Fibroblast of peridontal ligament (primary cell): ENCODE measurements at regions not wholly inside any gene's neighbourhood (a gene's known extent, or its start where the extent isn't known, plus 50 kb on each side); places are given as distances from the start of the nearest gene placed in this dataset.
"Not testable (repeated sequence)": the region's sequence is repeated elsewhere in the genome, so short reads cannot be mapped to it uniquely, and the experiment has no call there.

Source experiments
- DNase-seq: peaks from one replicate; pipeline ENCODE4 v3.0.0-alpha.2; 2010; ENCODE audit errors: extremely low read depth

GRCh38 chr10:9023206-9023605 lies 968.7 kb downstream of the GATA3 start:
- DNase-seq, result no peak

DNA sequence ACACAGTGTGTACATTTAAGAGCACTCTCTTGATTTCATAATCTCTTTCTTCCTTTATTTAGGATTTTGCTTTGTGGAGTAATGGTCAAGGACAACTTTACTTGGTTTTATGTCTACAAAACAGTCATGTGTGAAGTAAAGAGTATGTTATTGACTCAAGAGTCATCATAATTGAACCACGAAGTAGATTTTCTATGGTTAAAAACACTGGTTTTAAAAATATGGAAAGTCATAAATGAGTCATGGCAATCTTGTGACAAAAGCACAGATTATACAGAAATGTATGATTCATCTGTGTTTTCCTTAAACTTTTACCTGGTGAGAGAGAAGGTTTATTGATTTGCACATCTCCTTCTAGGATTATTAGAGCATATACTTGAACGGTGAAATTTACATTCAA lies 969.7 kb downstream of the GATA3 start:
- no peak for DNase-seq

GRCh38 chr10:9028231-9028630 lies 973.7 kb downstream of the GATA3 start:
- DNase-seq, result no peak

DNA sequence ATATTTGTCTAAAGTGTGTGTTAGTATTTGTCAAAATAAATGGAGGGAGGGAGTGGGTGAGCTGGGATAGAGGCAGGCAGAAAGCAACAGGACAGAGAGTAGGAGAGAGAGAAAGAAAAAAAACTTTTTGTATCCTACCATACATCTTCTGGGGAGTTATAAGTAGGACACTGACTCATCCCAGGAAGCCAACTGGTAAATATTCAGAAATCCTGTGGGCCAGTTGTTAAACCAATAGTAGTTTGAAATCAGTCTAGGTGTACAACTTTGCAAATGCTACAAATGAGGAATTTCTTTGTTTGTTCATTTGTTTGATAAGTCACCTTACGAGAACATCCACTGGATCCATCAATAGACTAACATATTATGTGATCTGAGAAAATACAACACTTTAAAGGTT lies 980.9 kb downstream of the GATA3 start:
- no peak for DNase-seq

DNA sequence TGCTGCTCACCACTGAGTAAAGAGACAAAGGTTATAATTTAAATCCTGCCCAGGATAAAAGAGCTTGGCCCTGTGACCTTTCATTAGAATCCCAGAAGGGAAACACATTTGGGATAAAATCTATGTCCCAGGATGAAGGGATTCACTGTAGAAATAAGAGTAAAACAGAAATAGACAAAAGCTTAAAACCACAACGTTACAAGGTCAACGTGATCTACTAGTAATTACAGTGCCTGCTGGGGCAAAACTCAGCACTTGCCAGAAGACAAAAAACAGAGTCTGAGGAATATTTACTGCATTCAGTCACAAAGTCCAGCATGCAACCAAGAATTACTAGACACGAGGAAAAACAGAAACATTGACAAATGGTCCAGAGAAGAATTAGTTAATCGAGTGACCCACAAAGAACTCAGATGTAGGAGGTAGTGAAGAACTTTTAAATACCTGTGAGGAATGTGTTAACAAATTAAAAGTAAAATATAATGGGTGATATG lies 982.3 kb downstream of the GATA3 start:
- DNase-seq, result no peak

- DNase-seq, result no peak
Observed at GRCh38 chr10:9038146-9038714, 983.7 kb downstream of the GATA3 start.

- no peak for DNase-seq
Observed at GRCh38 chr10:9043466-9043865, 989.0 kb downstream of the GATA3 start.

DNA sequence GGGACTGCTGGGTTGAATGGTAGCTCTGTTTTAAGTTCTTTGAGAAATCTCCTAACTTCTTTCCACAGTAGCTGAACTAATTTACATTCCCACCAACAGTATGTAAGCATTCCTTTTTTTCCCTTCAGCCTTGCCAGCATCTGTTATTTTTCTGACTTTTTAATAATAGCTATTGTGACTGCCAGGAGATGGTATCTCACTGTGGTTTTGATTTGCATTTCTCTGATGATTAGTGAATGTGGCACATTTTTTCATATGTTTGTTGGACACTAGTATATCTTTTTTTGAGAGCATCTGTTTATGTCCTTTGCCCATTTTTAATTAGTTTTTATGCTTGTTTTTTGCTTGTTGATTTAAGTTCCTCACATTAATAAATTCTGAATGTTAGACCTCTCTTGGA lies 990.8 kb downstream of the GATA3 start:
- DNase-seq, result no peak

DNA sequence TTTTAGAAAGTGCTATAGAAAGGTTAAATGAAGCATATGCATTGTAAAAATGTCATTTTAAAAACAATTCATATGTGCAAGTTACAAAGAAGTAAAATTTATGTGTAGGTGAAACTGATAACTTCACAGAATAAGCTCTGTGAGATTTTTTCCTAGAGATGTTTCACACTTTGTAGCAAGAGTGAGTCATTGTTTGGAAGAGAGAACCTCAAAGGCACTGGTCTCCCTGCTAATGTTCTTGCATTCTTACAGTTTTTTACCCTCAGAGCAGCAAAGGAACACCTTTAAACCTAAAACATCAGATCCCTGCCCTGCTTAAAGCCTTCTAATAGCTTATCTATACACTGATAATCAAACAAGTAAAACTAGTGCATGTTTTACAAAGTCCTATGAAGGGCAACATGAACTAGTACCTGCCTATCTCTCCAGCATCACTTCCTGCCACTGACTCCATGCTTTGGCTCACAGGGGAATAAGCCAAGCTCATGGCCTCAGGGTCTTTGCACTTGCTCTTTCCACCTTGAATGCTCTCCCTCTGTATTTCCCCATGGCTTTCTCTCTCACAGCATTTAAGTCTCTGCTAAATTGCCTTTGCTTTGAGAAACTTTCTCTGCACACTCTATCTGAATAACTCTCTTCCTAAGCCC lies 997.0 kb downstream of the GATA3 start:
- DNase-seq, result no peak

DNA sequence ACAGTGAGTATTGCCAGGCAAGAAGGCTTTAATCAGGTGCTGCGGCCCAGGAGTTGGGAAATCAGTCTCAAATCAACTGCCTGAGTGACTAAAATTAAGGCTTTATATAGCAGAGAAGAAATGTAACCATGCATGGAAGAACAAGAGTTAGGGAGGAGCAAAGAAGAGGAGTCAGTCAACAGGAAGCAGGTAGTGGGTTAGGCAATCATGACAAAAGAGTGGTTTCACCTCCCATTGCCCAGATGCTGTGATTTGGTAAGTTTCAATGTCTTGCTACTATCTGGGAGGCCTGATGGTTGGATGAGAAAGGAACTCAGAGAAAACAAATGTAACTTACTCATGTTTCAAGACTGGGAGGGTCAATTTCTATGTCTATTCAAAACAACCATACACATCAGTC lies 998.3 kb downstream of the GATA3 start:
- no peak for DNase-seq

- no peak for DNase-seq
Observed at GRCh38 chr10:9056521-9056920, 1002.0 kb downstream of the GATA3 start.

GRCh38 chr10:9057293-9057692 lies 1002.8 kb downstream of the GATA3 start:
- DNase-seq, result not testable (repeated sequence)

DNA sequence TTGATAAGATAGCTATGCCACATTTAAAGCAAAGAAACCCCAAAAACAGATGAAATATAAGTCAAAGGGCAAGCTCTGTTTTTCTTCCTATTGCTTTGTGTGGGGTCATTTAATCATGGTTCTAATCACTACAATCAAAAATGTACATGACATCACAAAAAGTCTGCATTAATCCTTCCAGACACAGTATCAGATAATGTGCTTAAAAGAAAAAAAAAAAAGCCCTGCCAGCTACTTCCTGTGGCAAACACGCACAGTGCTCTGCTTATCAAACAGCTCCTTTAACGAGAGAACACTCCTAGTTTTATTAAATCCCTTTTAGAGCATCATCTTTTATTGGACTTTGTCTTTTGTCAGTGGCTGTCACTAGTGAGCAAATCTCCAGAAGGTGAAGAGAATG lies 1005.8 kb downstream of the GATA3 start:
- DNase-seq, result no peak

- no peak for DNase-seq
Observed at GRCh38 chr10:9061871-9062270, 1007.4 kb downstream of the GATA3 start.

- DNase-seq, result no peak
Observed at GRCh38 chr10:9066152-9066551, 1011.7 kb downstream of the GATA3 start.

DNA sequence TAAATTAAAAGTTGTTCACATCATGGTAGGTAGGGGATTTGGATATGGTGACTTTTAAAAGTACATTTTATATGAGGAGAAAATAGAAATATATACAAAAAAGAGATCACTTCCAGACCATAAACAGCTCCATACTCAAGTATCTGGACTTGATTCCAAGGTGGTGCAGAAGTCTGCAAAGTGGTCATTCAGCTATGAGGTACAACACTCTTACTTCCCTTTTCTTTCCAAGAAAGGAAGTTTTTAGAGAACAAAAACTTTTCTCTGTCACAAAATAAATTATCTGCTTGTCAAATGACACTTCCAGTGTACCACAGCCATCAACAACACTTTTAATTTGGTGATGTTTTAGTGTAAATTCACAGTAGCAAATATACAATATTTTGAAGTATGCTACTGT lies 1013.5 kb downstream of the GATA3 start:
- DNase-seq, result no peak

GRCh38 chr10:9069136-9069535 lies 1014.6 kb downstream of the GATA3 start:
- no peak for DNase-seq

DNA sequence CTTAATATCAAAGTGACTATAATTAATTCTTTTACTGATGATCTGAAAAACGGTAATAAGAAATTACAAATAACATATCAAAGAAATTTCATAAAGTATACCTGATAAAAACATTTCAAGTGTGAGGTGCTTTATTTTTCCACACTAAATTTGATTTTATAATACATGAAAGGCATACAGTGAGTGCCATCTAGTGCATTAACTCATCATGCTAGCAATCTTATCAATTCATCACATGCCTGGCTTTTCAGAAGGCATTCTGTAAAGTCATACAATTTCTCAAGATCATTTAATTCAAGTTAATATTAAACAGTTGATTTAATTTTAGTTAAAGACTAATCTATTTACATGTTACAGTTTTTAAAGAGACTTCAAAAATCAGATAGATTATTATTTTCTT lies 1020.9 kb downstream of the GATA3 start:
- DNase-seq, result no peak

DNA sequence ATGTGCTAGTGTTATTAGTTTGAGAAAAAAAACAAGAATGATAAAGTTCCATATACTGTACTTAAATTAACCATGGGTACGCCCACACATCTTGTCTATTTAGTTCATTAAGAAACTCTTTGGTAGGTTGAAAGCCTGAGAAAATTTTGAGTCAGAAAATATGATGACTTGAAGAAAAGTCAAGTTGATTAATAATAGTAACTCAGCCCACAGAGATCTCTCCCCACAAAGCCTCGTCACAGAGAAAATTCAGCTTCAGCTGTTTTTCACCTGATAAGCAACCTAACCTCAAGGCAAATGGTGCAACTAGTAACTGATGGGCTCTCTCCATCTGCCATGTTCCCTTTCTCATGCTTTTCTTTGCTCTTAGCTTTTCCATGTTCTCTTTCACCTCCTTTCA lies 1021.6 kb downstream of the GATA3 start:
- DNase-seq, result no peak

DNA sequence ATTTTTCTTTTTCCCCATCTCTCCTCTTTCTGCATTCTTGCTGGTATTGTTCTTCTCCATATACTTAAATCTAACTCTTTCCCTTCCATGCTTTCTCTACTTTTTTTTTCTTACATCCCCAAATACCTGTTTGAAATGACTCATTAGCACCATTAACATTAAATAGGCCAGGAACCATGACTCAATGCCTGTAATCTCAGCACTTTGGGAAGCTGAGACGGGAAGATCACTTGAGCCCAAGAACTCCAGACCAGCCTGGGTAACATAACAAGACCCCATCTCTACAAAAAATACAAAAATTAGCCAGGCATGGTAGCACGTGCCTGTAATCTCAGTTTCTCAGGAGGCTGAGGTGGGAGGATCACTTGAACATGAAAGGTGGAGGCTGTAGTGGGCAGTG lies 1026.8 kb downstream of the GATA3 start:
- no peak for DNase-seq

- DNase-seq, result no peak
Observed at GRCh38 chr10:9081961-9082360, 1027.5 kb downstream of the GATA3 start.

DNA sequence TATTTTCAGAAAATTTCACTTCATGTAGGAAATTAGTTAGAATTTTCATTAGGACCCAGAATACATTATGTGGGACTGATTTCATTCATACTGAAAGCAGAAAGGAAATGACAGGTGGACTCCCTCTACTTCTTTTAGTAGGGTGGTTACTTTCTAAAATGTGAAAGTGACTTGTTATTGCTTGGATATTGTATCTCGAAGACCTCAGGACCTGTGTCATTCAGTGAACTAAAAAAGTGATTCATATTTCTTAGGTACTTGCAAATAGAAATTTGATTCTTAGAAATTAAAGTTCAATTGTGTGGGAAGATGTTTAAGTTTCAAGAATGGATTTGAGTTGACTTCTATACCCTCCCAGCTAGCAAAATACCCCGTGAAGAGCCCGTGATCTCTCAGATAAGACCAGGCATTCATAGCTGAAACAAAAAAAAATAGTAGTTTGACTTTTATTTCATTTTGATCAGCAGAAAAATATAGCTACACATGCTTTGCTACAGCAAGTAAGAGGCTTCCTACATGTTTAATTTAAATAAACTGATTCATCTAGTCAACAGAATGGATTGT lies 1037.1 kb downstream of the GATA3 start:
- no peak for DNase-seq

DNA sequence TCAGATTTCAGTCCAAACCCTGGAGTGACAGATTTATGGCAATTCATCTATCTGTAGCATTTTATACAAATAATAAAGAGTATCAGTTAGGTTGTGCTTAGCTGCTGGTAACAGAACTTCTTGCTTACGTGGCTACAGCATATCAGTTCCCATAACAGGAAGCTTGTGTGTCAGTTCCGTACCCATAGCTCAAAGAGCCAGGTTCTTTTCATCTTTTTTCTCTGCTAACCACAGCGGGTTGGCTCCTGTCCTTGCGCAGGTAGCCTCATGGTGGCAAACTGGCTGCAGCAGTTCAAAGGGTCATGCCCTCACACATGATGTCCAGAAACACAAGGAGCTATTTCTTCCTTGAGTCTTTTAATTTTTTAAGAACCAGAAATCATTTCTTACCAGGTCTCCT lies 1041.8 kb downstream of the GATA3 start:
- no peak for DNase-seq
